HG03571 (cell line): ENCODE measurements at regions not wholly inside any gene's neighbourhood (a gene's known extent, or its start where the extent isn't known, plus 50 kb on each side); places are given as distances from the start of the nearest gene placed in this dataset.
"Not testable (repeated sequence)": the region's sequence is repeated elsewhere in the genome, so short reads cannot be mapped to it uniquely, and the experiment has no call there.

ENCODE experiments used
- ATAC-seq: cut with Tn5 transposase; IDR thresholded peaks from one replicate; pipeline ENCODE4 v1.9.1; 2021; ENCODE audit not compliant: unreplicated experiment

- ATAC-seq, result no peak
Observed at GRCh38 chr22:23466351-23466750, 113.7 kb downstream of the IGLL1 start.

GRCh38 chr22:23464796-23465195 lies 115.3 kb downstream of the IGLL1 start:
- ATAC-seq, result not testable (repeated sequence)

GRCh38 chr22:23460517-23461031 lies 119.5 kb downstream of the IGLL1 start:
- ATAC-seq, result not testable (repeated sequence)

- ATAC-seq, result not testable (repeated sequence)
Observed at GRCh38 chr22:23459645-23460516, 120.2 kb downstream of the IGLL1 start.

GRCh38 chr22:23458663-23459541 lies 121.2 kb downstream of the IGLL1 start:
- ATAC-seq, result no peak

GRCh38 chr22:23457380-23457985 lies 122.6 kb downstream of the IGLL1 start:
- ATAC-seq, result no peak

- ATAC-seq, result not testable (repeated sequence)
Observed at GRCh38 chr22:23456666-23457379, 123.3 kb downstream of the IGLL1 start.

- ATAC-seq, result not testable (repeated sequence)
Observed at GRCh38 chr22:23454345-23454744, 125.7 kb downstream of the IGLL1 start.

- no peak for ATAC-seq
Observed at GRCh38 chr22:23453277-23453676, 126.8 kb downstream of the IGLL1 start.

GRCh38 chr22:23452231-23453010 lies 127.7 kb downstream of the IGLL1 start:
- ATAC-seq, result no peak

- not testable (repeated sequence) for ATAC-seq
Observed at GRCh38 chr22:23451452-23452230, 128.4 kb downstream of the IGLL1 start.

GRCh38 chr22:23450821-23451220 lies 129.3 kb downstream of the IGLL1 start:
- ATAC-seq, result not testable (repeated sequence)

- no peak for ATAC-seq
Observed at GRCh38 chr22:23450434-23450795, 129.7 kb downstream of the IGLL1 start.

GRCh38 chr22:23449748-23450433 lies 130.2 kb downstream of the IGLL1 start:
- not testable (repeated sequence) for ATAC-seq

- ATAC-seq, result not testable (repeated sequence)
Observed at GRCh38 chr22:23448499-23449288, 131.4 kb downstream of the IGLL1 start.

- ATAC-seq, result no peak
Observed at GRCh38 chr22:23446796-23447350, 133.2 kb downstream of the IGLL1 start.

- ATAC-seq, result not testable (repeated sequence)
Observed at GRCh38 chr22:23446194-23446593, 133.9 kb downstream of the IGLL1 start.
